ENCODE measurements at regions not wholly inside any gene's neighbourhood (a gene's known extent, or its start where the extent isn't known, plus 50 kb on each side); places are given as distances from the start of the nearest gene placed in this dataset.

GRCh38 chr4:53830511-53830910 is 233.9 kb downstream of the CHIC2 start:
- TF ChIP-seq POLR2A (IDR thresholded peaks at IDR 0.05) (no peak), CTCF (IDR thresholded peaks at IDR 0.05) (no peak), EP300 (IDR thresholded peaks at IDR 0.05) (no peak)

All from tibial nerve (tissue), 4 donors.